GM12878 (cell line): ENCODE measurements at regions not wholly inside any gene's neighbourhood (a gene's known extent, or its start where the extent isn't known, plus 50 kb on each side); places are given as distances from the start of the nearest gene placed in this dataset.

Experiments used
- ATAC-seq: fragments of 200-7000 bp; cut with Tn5 transposase; 3 replicates; pipeline ENCODE4 v1.9.1; 2020; ENCODE audit warnings: mild to moderate bottlenecking, moderate library complexity
- BruUV-seq: library from RNA; stranded (reverse); fragments of 400-500 nt; replicated peaks from 2 replicates; lab custom pipeline; 2021; lab: Mats Ljungman, UMichigan
- CTCF ChIA-PET: fragments of 300-600 bp; sonication (Branson Sonifier 250); formaldehyde crosslinking; extraction: SDS; loops from one replicate; lab custom pipeline; 2021; ENCODE audit warnings: inconsistent platforms; lab: Yijun Ruan, JAX
- POLR2A ChIA-PET: fragments of 350-600 bp; formaldehyde crosslinking; extraction: SDS; loops from one replicate; lab custom pipeline; 2021; ENCODE audit warnings: inconsistent platforms; lab: Charles Lee
- RAD21 ChIA-PET: fragments of 300-600 bp; sonication (Branson Sonifier 250); formaldehyde crosslinking; loops from one replicate; lab custom pipeline; 2023; ENCODE audit warnings: antibody characterized with exemption; ENCODE audit not compliant: unreplicated experiment; lab: Charles Lee
- SMC1A ChIA-PET: fragments of 300-600 bp; sonication (Branson Sonifier 250); formaldehyde crosslinking; loops from one replicate; lab custom pipeline; 2023; ENCODE audit not compliant: unreplicated experiment, uncharacterized antibody; lab: Charles Lee
- DNase-seq: peaks from one replicate; pipeline ENCODE4 v3.0.0-alpha.2; 2011; ENCODE audit warnings: low read depth, low spot score
- FAIRE-seq: peaks from 3 replicates; lab custom pipeline; 2011; peaks lifted over from hg19 to GRCh38; lab: Jason Lieb, UNC
- H2AFZ ChIP-seq: 2 replicates; pipeline ENCODE4 v1.6.0; 2011; ENCODE audit warnings: low read depth, low read length, control low read depth; ENCODE audit not compliant: control insufficient read depth
- H3K27ac ChIP-seq: 2 replicates; pipeline ENCODE4 v1.5.1; 2011; ENCODE audit warnings: control low read depth; ENCODE audit not compliant: control insufficient read depth, insufficient read depth
- H3K27me3 ChIP-seq, 2 experiments: replicated peaks in 1 of 2; 2 replicates each; pipeline versions ENCODE4 v1.6.0 to v1.6.1; 2011; ENCODE audit warnings: low read length in 1 of 2; ENCODE audit not compliant: control insufficient read depth in 2 of 2, insufficient read depth in 2 of 2
- H3K36me3 ChIP-seq, 2 experiments: 2 replicates each; pipeline ENCODE4 v1.5.1; 2011; ENCODE audit warnings: low read length in 1 of 2; ENCODE audit not compliant: control insufficient read depth in 2 of 2, insufficient read depth in 2 of 2
- H3K4me1 ChIP-seq: 2 replicates; pipeline ENCODE4 v1.6.1; 2011; ENCODE audit warnings: mild to moderate bottlenecking, low read length, moderate library complexity, mixed read lengths; ENCODE audit not compliant: control insufficient read depth, insufficient read depth
- H3K4me2 ChIP-seq: 2 replicates; pipeline ENCODE4 v1.6.0; 2011; ENCODE audit warnings: control low read depth; ENCODE audit not compliant: control insufficient read depth, insufficient read depth
- H3K4me3 ChIP-seq: fragments of 200-600 bp; sonication (generic); 2 replicates; pipeline ENCODE4 v1.5.1; 2016
- H3K79me2 ChIP-seq: 2 replicates; pipeline ENCODE4 v1.6.0; 2011; ENCODE audit warnings: low read length; ENCODE audit not compliant: control insufficient read depth, insufficient read depth
- H3K9ac ChIP-seq: 2 replicates; pipeline ENCODE4 v1.8.0; 2011; ENCODE audit warnings: low read length, control low read depth, mixed read lengths; ENCODE audit not compliant: control insufficient read depth, insufficient read depth
- H3K9me3 ChIP-seq: replicated peaks from 3 replicates; pipeline ENCODE4 v1.5.1; 2011; ENCODE audit warnings: mild to moderate bottlenecking, low read length; ENCODE audit not compliant: control insufficient read depth, insufficient read depth
- H4K20me1 ChIP-seq: 2 replicates; pipeline ENCODE4 v1.6.0; 2011; ENCODE audit not compliant: control insufficient read depth, insufficient read depth
- ATF2 ChIP-seq: IDR thresholded peaks from 2 replicates; pipeline ENCODE4 v1.6.1; 2012; ENCODE audit warnings: low read length, inconsistent platforms
- BCLAF1 ChIP-seq: fragments of 450-650 bp; IDR thresholded peaks from 2 replicates; pipeline ENCODE4 v1.6.1; 2017; ENCODE audit warnings: antibody characterized with exemption, mild to moderate bottlenecking, moderate library complexity
- CHD1 ChIP-seq: IDR thresholded peaks from 2 replicates; pipeline ENCODE4 v1.6.1; 2012; ENCODE audit warnings: low read depth, low read length, improper control_type of control experiment
- CHD2 ChIP-seq: IDR thresholded peaks from 2 replicates; pipeline ENCODE4 v1.6.1; 2011; ENCODE audit warnings: low read depth, low read length, improper control_type of control experiment, borderline replicate concordance
- CREB1 ChIP-seq: IDR thresholded peaks from 2 replicates; pipeline ENCODE4 v1.6.1; 2012; ENCODE audit warnings: low read depth, mild to moderate bottlenecking, inconsistent platforms
- EZH2 ChIP-seq: IDR thresholded peaks from 2 replicates; pipeline ENCODE4 v1.6.1; 2012; ENCODE audit warnings: low read depth, mild to moderate bottlenecking, control low read depth, inconsistent platforms, low read length, borderline replicate concordance; ENCODE audit not compliant: control insufficient read depth
- GABPA ChIP-seq: IDR thresholded peaks from 2 replicates; pipeline ENCODE4 v1.6.1; 2014; ENCODE audit warnings: antibody characterized with exemption, low read depth, mild to moderate bottlenecking, inconsistent platforms
- PAX5 ChIP-seq: IDR thresholded peaks from 2 replicates; pipeline ENCODE4 v1.6.1; 2011; ENCODE audit warnings: low read depth, low read length, borderline replicate concordance
- POLR2A ChIP-seq: IDR thresholded peaks from 2 replicates; pipeline ENCODE4 v1.6.1; 2011; ENCODE audit warnings: low read depth, mild to moderate bottlenecking, low read length
- ZNF622 ChIP-seq: fragments of 450-650 bp; IDR thresholded peaks from 2 replicates; pipeline ENCODE4 v1.6.1; 2017; ENCODE audit warnings: mild to moderate bottlenecking, inconsistent platforms
- WGBS: methylation state at CpG from one replicate; pipeline ENCODE4 v1.1.6; 2016; ENCODE audit warnings: low lambda C conversion rate; ENCODE audit not compliant: insufficient replicate concordance, insufficient coverage; ENCODE audit errors: missing lambda C conversion rate; 5-methylcytosine and 5-hydroxymethylcytosine counted together
- in situ Hi-C: fragments of 300-500 bp; cut with MboI; formaldehyde crosslinking; loops from 9 replicates; pipeline ENCODE4 v1.14.3; 2018; ENCODE audit warnings: mixed read lengths
- intact Hi-C: fragments of 100-400 bp; cut with micrococcal nuclease; formaldehyde crosslinking; loops from one replicate; pipeline ENCODE4 v1.14.2; 2022; ENCODE audit not compliant: unreplicated experiment
- TF ChIP-seq, protein P1 (sequence below): fragments of 450-650 bp; IDR thresholded peaks from 2 replicates; pipeline ENCODE4 v1.6.1; 2018; ENCODE audit warnings: borderline replicate concordance, mild to moderate bottlenecking; ENCODE audit not compliant: partially characterized antibody

DNA sequence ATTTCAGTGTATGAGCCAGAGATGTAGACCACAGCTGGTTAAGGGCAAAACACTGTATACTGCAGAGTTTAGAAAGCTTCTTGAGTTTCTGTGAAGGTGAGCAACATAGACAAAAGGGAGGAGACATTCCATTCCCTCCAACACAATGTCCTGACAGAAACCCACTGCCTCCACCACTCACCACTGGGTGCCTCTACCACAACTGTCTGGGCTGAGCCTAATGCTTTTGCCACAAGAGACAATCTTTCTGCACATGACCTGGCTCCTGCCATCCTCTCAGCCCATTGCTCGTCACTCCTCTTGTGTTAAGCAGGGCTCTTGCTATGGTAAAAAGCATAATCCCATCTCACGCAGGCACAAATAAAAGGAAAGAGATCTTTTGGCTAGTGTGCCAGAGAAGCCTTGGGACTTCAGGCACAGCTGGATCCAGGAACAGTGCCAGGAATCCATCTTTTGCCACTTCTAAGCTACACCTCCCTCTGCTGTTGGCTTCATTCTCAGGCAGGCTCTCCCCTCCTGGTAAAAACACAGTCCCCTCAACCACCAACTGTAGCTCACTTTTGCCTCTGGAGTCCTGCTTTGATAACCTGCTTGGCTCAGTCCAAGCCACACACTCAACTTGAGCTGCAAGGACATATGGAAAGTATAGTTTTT is 140.6 kb upstream of the PRR20G start:
- Histone ChIP-seq H2AFZ (no peak overlapping the region), H4K20me1 (no peaks in the 10 kb centered on the region; the same call in 1 of the 2 replicates), H3K4me2 (no peak overlapping the region), H3K4me1 (no peaks in the 10 kb centered on the region), H3K36me3 (no peaks in the 10 kb centered on the region), H3K9ac (no peak overlapping the region), H3K79me2 (no peaks in the 10 kb centered on the region), H3K9me3 (no peaks in the 10 kb centered on the region), H3K27ac (no peak overlapping the region), H3K27me3 (peaks cover 2 to 4% of the 10 kb centered on the region in 2 experiments), H3K4me3 (no peak overlapping the region)
- FAIRE-seq: no peak
- POLR2A ChIA-PET: no interaction called here
- CTCF ChIA-PET: interaction anchor here (0.9 to 1.5 kb wide), 2 partner anchors 11 to 146 kb away, joined by 3 read pairs; no protein-coding TSS in a partner anchor
- BruUV-seq: no TSS peak
- 63% methylated on average over 2 of the region's 2 CpGs for WGBS
- RAD21 ChIA-PET: no interaction called here
- no peak for ATAC-seq
- in situ Hi-C loops (no loop called here), intact Hi-C loops (no loop called here)
- DNase-seq: no peak
- SMC1A ChIA-PET: no interaction called here
- no peak for TF ChIP-seq CREB1

DNA sequence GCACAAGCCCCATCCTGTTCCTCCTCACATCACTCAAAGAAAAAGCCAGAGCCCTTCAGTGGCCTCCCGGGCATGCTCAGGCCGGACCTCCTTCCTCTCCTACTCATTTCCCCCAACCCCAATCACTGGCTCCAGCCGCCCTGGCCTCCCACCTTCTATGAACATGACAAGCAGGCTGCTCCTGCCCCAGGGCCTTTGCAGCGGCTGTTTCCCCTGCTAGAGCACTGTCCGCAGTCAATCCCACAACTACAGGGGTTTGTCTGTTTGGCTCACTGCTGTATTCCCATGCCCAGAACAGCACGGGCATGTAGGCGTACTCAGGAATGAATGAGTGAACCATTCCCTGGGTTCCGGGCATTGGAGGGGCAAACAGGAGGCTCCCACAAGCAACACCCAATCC is 139.8 kb upstream of the PRR20G start:
- no peak overlapping the region for H3K9ac ChIP-seq
- ChIA-PET RAD21 (no interaction called here), CTCF (no interaction called here), SMC1A (no interaction called here), POLR2A (no interaction called here)
- H3K27ac ChIP-seq: no peak overlapping the region
- peaks cover 2 to 4% of the 10 kb centered on the region in 2 experiments for H3K27me3 ChIP-seq
- FAIRE-seq: no peak
- DNase-seq: no peak
- in situ Hi-C loops (no loop called here), intact Hi-C loops (no loop called here)
- H2AFZ ChIP-seq: no peak overlapping the region
- BruUV-seq: no TSS peak
- H3K4me2 ChIP-seq: no peak overlapping the region
- H3K79me2 ChIP-seq: no peaks in the 10 kb centered on the region
- H3K4me1 ChIP-seq: no peaks in the 10 kb centered on the region
- no peaks in the 10 kb centered on the region; the same call in 1 of the 2 replicates for H4K20me1 ChIP-seq
- ATAC-seq: no peak
- no peak overlapping the region for H3K4me3 ChIP-seq
- H3K9me3 ChIP-seq: no peaks in the 10 kb centered on the region
- no peaks in the 10 kb centered on the region for H3K36me3 ChIP-seq
- 48% methylated on average over 8 of the region's 8 CpGs for WGBS
- TF ChIP-seq CHD1 (no peak), GABPA (no peak), ATF2 (no peak), PAX5 (no peak), POLR2A (no peak), EZH2 (no peak), BCLAF1 (no peak), ZNF622 (no peak), CHD2 (no peak)
- TF ChIP-seq, protein P1, sequence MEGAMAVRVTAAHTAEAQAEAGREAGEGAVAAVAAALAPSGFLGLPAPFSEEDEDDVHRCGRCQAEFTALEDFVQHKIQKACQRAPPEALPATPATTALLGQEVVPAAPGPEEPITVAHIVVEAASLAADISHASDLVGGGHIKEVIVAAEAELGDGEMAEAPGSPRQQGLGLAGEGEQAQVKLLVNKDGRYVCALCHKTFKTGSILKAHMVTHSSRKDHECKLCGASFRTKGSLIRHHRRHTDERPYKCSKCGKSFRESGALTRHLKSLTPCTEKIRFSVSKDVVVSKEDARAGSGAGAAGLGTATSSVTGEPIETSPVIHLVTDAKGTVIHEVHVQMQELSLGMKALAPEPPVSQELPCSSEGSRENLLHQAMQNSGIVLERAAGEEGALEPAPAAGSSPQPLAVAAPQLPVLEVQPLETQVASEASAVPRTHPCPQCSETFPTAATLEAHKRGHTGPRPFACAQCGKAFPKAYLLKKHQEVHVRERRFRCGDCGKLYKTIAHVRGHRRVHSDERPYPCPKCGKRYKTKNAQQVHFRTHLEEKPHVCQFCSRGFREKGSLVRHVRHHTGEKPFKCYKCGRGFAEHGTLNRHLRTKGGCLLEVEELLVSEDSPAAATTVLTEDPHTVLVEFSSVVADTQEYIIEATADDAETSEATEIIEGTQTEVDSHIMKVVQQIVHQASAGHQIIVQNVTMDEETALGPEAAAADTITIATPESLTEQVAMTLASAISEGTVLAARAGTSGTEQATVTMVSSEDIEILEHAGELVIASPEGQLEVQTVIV: no peak
